HG02885 (cell line): ENCODE measurements at regions not wholly inside any gene's neighbourhood (a gene's known extent, or its start where the extent isn't known, plus 50 kb on each side); places are given as distances from the start of the nearest gene placed in this dataset.

Experiments used
- ATAC-seq: cut with Tn5 transposase; IDR thresholded peaks from one replicate; pipeline ENCODE4 v1.9.1; 2021; ENCODE audit warnings: mild to moderate bottlenecking; ENCODE audit not compliant: unreplicated experiment, poor library complexity

- no peak for ATAC-seq
Observed at GRCh38 chr3:27861046-27862036, 139.2 kb upstream of the EOMES start.

DNA sequence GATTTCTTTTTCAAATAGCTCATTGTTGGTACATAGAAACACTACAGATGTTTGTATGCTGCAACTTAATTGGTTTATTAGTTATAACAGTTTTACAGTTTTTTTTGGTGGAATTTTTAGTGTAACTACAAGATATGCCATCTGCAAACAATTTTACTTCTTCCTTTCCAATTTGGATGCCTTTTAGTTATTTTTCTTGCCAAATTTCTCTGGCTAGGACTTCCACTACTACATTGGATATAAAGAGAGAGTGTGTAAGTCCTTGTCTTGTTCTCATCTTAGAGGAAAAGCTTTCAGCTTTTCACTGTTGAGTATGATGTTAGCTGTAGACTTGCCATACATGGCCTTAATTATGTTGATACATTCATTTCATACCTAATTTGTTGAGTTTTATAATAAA, 143.6 kb upstream of the EOMES start:
- ATAC-seq = no peak

- no peak for ATAC-seq
Observed at GRCh38 chr3:27869152-27869551, 147.0 kb upstream of the EOMES start.

GRCh38 chr3:27877061-27878013, 155.2 kb upstream of the EOMES start:
- no peak for ATAC-seq

- ATAC-seq = no peak
Observed at GRCh38 chr3:27878014-27878383, 155.9 kb upstream of the EOMES start.

DNA sequence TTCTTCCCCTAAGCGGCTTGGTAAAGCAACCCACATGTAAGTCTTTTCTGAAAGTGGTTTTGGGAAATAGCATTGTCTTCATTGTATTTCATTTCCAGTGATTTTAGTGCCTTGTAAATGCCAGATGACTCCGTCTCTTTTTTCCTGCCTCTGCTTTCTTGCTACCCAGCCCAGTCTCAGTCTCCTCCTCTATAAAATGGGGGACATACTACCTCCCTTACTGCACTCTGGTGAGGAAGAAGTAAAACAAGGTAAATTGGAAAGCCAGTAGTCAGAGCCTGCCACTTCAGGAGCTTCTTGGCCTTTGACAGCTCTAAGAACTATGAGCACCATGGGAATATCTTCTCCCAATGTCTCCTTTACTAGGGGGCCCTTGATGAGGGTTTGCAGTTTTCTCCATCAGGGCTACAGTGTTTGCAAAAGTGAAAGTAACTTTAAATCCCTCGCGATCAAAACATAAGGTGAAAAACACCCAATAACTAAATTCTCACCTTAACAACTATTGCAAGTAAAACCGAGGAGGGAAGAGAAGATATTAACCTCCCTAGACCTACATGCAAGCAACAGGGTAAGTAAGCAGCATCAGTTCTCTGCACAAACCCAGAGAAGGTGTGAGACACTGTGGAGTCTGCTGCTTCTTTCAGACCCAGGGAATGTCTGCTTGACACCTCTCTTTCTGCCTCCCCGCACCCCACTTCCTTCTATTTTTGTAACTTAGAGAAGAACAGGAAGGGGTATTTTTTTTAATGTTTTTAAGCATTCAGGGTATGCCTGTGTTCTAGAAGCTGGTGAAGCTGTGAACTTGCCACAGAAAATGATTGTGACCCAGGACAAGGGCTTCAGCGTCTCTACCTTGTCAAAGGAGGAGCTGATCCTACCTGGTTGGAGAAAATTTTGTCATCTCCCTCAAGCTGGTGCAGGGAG, 159.1 kb upstream of the EOMES start:
- ATAC-seq = peak; percentile 61

DNA sequence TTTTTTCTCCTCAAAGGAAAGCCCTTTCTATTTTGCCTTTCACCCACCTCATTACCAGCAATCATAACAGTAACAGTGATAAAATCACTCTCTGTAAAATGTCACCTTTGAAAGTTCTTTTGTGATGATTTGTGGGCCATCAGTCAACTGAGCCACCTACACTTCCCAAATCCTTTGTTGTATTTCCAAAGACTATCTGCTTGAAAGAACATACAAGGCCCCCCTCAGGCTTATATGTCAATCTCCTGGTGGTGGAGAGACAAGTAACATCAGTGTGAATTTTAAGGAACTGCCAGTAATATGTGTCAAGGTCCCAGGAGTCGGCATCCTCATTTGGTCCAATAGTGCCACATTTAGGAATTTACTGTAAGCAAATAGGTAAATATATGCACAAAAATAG, 161.1 kb upstream of the EOMES start:
- ATAC-seq = no peak

DNA sequence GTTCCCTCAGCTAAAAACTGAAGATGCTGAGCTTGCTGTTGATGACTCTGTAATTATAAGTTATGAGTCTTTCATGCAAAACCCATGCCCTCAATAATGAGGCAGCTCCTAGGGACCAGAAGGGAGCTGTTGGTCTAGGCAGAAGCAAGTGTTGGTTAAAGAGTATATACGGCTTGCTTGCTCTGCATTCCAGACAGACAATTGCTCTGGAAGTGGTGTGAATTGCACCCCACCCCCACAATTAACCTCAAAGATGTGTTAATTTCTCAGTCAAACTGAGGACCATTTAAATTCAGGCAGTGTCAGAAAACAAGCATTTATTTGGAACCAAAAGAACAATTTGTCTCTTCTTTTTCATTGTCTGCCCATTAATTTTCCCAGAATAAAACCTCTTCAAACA, 163.5 kb upstream of the EOMES start:
- ATAC-seq = no peak

- no peak for ATAC-seq
Observed at GRCh38 chr3:27888562-27888961, 166.4 kb upstream of the EOMES start.

DNA sequence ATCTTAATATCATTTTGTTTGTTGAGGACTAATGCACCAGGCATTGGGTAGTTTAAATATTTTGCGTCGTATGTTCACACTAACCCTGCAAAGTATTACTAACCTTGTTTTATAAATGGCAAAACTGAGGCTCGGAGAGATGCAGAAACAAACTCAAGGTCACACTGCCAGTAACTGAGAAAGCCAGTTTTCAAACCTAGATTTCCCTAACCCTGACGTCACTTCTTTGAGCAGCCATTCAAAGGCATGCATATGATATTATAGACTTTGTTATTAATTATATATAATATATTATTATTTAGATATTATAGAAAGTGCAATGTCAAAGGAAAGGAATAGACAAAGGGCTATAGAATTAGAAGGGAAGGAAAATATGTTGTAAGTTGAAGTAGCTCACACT, 167.6 kb upstream of the EOMES start:
- no peak for ATAC-seq

DNA sequence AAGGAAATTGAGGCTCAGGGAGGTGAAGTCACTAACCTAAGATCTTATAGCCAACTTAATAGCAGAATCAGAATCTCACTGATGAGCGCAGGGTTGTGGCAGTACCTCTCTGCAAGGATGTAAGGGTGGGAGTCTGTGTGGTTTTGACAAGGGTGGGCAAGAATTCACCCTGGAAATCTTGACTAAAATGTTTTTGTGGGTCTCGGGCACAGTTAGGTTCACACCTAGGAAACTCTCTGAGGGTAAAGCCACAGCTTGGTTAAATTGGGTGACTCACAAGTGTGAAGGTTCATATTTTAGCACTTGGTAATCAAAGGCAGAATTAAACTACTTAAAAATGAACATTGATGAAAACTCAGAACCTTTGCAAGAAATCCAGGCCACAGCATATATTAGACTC, 178.2 kb upstream of the EOMES start:
- no peak for ATAC-seq

GRCh38 chr3:27903446-27903845, 181.3 kb upstream of the EOMES start:
- no peak for ATAC-seq

- ATAC-seq = no peak
Observed at GRCh38 chr3:27905625-27906024, 183.5 kb upstream of the EOMES start.

DNA sequence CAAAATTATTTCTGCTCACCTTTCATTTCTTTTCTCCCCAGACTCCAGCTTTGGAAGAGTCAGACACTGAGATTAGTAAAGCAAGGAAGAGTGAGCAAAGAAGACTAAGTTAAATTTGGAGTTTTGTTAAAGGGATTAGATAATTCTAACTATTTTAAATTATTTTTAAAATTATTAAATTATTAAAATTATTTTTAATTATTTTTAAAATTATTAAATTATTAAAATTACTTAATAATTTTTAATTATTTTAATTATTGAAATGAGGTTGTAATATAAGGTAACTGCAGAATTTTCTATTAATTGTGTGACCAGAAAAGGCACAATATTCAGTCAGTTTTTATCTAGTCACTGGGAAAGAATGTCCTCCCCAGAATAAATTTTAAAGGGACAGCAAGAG, 185.0 kb upstream of the EOMES start:
- ATAC-seq = no peak

DNA sequence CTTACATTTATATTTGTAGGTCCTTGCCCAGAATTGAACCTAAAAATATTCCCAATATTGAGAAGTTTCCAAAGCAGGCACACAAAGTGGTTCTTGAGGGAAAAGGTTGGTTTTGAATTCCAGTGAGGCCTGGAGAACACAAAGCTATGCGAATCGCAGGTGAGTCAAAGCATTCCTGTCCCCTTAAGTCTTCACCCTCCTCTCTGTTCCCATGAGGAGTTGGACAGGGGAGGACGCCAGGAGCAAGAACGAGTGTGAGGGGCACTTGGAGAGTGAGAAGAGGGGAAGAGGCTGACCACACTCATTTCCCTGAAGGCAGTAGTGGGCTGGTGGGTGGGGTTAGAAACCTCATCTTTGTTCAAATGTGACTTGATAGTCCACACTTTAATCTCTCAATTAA, 185.8 kb upstream of the EOMES start:
- no peak for ATAC-seq

- ATAC-seq = no peak
Observed at GRCh38 chr3:27910456-27910855, 188.3 kb upstream of the EOMES start.

- ATAC-seq = no peak
Observed at GRCh38 chr3:27914199-27914598, 192.1 kb upstream of the EOMES start.

- no peak for ATAC-seq
Observed at GRCh38 chr3:27923349-27924068, 201.4 kb upstream of the EOMES start.

GRCh38 chr3:27927882-27928281, 205.8 kb upstream of the EOMES start:
- no peak for ATAC-seq
